Type B pancreatic cell (in vitro differentiated cells): ENCODE measurements at regions not wholly inside any gene's neighbourhood (a gene's known extent, or its start where the extent isn't known, plus 50 kb on each side); places are given as distances from the start of the nearest gene placed in this dataset.
"Not testable (repeated sequence)": the region's sequence is repeated elsewhere in the genome, so short reads cannot be mapped to it uniquely, and the experiment has no call there.

Experiments
- DNase-seq: peaks from one replicate; pipeline ENCODE4 v3.0.0; 2021; ENCODE audit warnings: mixed read lengths; ENCODE audit not compliant: unreplicated experiment; ENCODE audit errors: extremely low spot score
- H3K27ac Mint-ChIP-seq: 2 replicates; pipeline ENCODE4 v1.8.0; 2021; ENCODE audit warnings: mild to moderate bottlenecking, mixed read lengths
- H3K27me3 Mint-ChIP-seq: 2 replicates; pipeline ENCODE4 v1.8.0; 2021; ENCODE audit warnings: mixed read lengths
- H3K36me3 Mint-ChIP-seq: 2 replicates; pipeline ENCODE4 v1.8.0; 2021; ENCODE audit warnings: mixed read lengths
- H3K4me1 Mint-ChIP-seq: one replicate; pipeline ENCODE4 v1.8.0; 2021; ENCODE audit warnings: mixed read lengths; ENCODE audit not compliant: unreplicated experiment
- H3K4me3 Mint-ChIP-seq: 2 replicates; pipeline ENCODE4 v1.8.0; 2021; ENCODE audit warnings: mild to moderate bottlenecking, mixed read lengths
- H3K9me3 Mint-ChIP-seq: 2 replicates; pipeline ENCODE4 v1.8.0; 2021; ENCODE audit warnings: mixed read lengths
- TF ChIP-seq, protein P1 (sequence below): fragments of 200-600 bp; sonication (generic); conservative IDR thresholded peaks from 2 replicates; pipeline ENCODE4 v1.5.0; 2021; ENCODE audit warnings: antibody characterized with exemption, mild to moderate bottlenecking

DNA sequence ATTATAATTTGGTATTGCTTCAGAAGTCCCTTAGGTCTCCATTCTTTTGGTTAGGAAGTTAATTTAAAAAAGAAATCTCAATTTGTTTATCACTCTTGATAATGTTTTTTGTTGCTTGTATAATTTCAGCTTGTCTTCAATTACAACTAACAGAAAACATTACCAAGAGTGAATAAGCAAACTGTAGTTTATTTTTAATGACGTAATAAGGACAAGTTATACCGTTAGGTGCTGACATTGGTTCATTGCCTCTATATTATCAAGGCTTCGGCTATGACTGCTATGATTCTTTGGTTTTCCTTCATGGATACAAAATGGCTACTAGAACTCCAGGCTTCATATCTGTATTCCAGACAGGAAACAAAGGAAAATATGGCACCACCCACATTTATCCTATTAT is 220.6 kb downstream of the PTGER3 start:
- Mint-ChIP-seq H3K4me1 (no peaks in the 10 kb centered on the region), H3K4me3 (no peak overlapping the region)

DNA sequence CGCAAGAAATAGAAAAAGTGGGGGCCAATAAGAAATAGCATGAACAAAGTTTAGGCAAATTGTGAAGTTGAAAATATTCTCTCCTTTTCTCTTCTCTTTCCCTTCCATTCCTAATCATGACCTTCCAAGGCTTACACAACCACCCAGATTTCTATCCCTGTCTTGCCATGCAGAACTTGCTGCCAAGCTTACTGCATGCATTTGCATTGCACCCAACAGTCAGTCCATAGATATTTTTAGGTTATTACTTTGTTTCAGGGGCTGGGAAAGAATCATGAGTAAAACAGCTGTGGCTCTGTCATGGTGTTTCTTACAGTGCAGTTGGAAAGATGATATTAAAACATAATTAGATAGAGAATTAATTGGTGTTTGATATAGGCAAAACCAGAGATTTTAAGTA is 219.4 kb downstream of the PTGER3 start:
- Mint-ChIP-seq H3K4me1 (no peaks in the 10 kb centered on the region), H3K4me3 (no peak overlapping the region), H3K27me3 (no peaks in the 10 kb centered on the region), H3K27ac (no peak overlapping the region), H3K9me3 (no peaks in the 10 kb centered on the region), H3K36me3 (no peaks in the 10 kb centered on the region)
- DNase-seq, result no peak
- TF ChIP-seq, protein P1, sequence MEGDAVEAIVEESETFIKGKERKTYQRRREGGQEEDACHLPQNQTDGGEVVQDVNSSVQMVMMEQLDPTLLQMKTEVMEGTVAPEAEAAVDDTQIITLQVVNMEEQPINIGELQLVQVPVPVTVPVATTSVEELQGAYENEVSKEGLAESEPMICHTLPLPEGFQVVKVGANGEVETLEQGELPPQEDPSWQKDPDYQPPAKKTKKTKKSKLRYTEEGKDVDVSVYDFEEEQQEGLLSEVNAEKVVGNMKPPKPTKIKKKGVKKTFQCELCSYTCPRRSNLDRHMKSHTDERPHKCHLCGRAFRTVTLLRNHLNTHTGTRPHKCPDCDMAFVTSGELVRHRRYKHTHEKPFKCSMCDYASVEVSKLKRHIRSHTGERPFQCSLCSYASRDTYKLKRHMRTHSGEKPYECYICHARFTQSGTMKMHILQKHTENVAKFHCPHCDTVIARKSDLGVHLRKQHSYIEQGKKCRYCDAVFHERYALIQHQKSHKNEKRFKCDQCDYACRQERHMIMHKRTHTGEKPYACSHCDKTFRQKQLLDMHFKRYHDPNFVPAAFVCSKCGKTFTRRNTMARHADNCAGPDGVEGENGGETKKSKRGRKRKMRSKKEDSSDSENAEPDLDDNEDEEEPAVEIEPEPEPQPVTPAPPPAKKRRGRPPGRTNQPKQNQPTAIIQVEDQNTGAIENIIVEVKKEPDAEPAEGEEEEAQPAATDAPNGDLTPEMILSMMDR, result no peak

More for the DNA sequence above, 220.6 kb downstream of the PTGER3 start:
- no peaks in the 10 kb centered on the region for H3K36me3 Mint-ChIP-seq
- no peaks in the 10 kb centered on the region for H3K27me3 Mint-ChIP-seq
- no peak overlapping the region for H3K27ac Mint-ChIP-seq
- no peak for DNase-seq
- TF ChIP-seq, protein P1, result no peak
- no peaks in the 10 kb centered on the region for H3K9me3 Mint-ChIP-seq

DNA sequence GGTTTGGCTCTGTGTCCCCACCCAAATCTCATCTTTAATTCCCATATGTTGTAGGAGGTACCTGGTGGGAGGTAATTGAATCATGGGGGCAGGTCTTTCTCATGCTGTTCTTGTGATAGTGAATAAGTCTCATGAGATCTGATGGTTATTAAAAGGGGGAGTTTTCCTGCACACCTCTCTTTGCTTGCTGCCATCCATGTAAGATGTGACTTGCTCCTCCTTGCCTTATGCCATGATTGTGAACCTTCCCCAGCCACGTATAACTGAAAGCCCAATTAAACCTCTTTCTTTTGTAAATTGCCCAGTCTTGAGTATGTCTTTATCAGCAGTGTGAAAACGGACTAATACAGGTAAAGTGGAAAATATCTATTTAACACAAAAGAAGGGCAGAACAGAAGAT is 213.3 kb downstream of the PTGER3 start:
- not testable (repeated sequence) for DNase-seq, H3K27ac Mint-ChIP-seq, H3K4me1 Mint-ChIP-seq, H3K4me3 Mint-ChIP-seq, H3K27me3 Mint-ChIP-seq, H3K9me3 Mint-ChIP-seq, H3K36me3 Mint-ChIP-seq

DNA sequence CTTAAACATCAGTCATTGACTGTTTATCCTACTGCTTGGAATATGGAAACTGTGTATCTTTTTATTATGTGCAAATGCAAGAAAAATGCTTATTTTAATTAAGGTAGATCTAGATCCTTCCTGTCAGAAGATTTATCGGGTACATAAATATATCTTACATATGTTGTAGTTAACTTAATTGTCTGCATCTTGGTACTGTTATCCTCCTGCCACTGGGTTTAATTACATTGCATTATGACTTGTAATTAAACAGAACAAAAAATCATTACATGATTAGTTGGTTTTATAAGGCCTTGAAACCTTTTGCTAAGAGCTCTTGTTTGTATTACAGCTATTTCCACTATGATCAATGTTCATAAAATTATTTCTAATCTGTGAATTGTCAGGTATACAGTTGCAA is 211.2 kb downstream of the PTGER3 start:
- no peaks in the 10 kb centered on the region for H3K4me1 Mint-ChIP-seq
- no peaks in the 10 kb centered on the region for H3K27me3 Mint-ChIP-seq
- no peaks in the 10 kb centered on the region for H3K36me3 Mint-ChIP-seq
- H3K27ac Mint-ChIP-seq, result no peak overlapping the region
- DNase-seq, result no peak
- H3K9me3 Mint-ChIP-seq, result no peaks in the 10 kb centered on the region
- TF ChIP-seq, protein P1, result no peak
- no peak overlapping the region for H3K4me3 Mint-ChIP-seq

DNA sequence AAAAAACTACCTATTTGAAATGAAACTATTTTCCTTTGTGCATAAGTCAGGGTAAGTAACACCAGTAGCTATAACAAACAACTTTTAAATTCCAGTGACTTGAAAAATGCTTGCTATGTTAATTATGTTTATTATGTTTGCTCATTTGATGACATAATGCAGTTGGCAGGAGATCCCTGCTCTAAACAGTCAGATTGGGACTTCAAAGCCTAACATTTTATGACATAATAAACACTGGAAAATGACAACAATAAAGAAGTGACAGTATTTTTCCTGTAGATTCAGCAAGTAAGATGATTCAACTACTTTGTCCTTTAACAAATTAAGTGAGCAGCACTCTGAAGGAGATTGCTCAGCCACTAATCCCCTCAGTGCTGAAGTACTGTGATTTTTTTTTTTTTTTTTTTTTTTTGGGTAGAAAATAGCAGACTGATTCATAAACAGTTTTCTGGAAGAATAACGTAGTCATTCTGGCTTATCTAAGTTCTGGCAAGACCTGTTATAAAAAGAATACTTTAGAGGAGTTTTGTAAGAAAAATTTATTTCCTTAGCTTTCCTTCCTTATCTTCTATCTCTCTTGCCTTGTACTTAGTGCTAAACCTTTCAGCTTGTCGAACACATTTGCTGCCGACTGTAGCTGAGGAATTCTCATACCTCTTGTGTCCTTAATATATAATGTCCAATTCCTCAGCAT is 207.2 kb downstream of the PTGER3 start:
- Mint-ChIP-seq H3K27me3 (no peaks in the 10 kb centered on the region), H3K4me1 (no peaks in the 10 kb centered on the region), H3K9me3 (no peaks in the 10 kb centered on the region), H3K27ac (no peak overlapping the region), H3K4me3 (no peak overlapping the region), H3K36me3 (no peaks in the 10 kb centered on the region)
- TF ChIP-seq, protein P1, result no peak
- DNase-seq, result no peak

DNA sequence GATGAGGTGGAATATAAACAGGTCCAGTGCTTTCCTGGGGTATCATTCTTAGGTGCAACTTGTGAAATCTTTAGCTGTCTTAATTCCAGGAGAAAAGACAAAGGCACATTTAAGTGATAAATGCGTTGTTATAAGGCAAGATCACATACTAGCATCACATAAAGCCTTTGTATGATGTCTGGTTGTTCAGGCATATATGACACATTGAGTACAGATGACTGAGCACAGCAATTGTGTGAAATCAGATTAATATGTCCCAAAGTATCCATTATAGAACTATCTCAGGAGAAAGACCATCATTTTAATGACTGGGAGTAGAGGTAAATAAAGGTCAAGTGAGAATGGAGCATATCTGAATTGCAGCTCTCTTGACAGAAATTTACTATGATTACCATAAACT is 205.1 kb downstream of the PTGER3 start:
- no peak overlapping the region for H3K4me3 Mint-ChIP-seq
- TF ChIP-seq, protein P1, result no peak
- DNase-seq, result no peak
- H3K4me1 Mint-ChIP-seq, result no peaks in the 10 kb centered on the region
- no peaks in the 10 kb centered on the region for H3K9me3 Mint-ChIP-seq
- no peaks in the 10 kb centered on the region for H3K27me3 Mint-ChIP-seq
- H3K27ac Mint-ChIP-seq, result no peak overlapping the region
- H3K36me3 Mint-ChIP-seq, result no peaks in the 10 kb centered on the region
